HuH-7.5 (cell line): ENCODE measurements at regions not wholly inside any gene's neighbourhood (a gene's known extent, or its start where the extent isn't known, plus 50 kb on each side); places are given as distances from the start of the nearest gene placed in this dataset.

Experiments used
- DNase-seq: peaks from one replicate; pipeline ENCODE4 v3.0.0; 2011; ENCODE audit warnings: low spot score

DNA sequence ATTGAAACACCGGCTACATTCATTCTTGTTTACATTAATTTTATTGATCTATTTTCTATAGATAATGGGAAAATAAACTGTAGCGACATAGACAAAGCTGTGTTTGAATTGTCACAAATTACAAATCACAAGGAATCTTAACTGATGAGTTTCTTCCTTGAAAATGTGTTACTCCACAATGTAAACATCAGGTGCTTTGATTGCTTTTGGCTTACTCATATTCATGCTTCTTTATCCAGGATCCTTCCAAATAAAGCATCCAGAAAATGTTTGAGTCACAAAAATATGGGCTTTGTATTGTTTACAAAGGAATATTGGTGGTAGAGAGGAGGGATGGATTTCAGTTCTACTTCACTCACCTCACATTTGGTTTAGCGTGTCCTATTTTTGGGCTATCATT is 64.0 kb downstream of the BMP2 start:
- no peak for DNase-seq

- DNase-seq = no peak
Observed at GRCh38 chr20:6832811-6833210, 65.3 kb downstream of the BMP2 start.

GRCh38 chr20:6835609-6836008 is 68.1 kb downstream of the BMP2 start:
- no peak for DNase-seq

- DNase-seq = no peak
Observed at GRCh38 chr20:6836821-6837374, 69.4 kb downstream of the BMP2 start.

DNA sequence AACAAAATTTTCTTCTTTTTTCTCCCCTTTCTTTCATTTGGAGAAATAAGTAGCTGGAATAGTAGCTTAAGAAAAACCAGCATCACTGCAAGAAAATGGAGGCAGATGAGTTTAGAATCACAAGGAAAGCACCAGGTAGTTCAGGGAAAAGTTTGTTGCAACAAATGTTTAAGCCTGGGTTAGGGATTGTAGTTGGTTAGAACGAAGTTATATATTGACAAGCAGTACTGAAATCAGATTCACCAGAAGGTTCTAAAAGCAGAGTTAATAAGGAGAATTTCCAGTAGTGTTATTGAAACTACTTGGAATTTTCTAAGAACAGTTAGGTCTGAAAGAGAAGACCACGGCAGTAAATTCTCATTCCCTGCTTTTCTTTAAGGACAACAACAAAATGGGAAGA is 70.2 kb downstream of the BMP2 start:
- no peak for DNase-seq

DNA sequence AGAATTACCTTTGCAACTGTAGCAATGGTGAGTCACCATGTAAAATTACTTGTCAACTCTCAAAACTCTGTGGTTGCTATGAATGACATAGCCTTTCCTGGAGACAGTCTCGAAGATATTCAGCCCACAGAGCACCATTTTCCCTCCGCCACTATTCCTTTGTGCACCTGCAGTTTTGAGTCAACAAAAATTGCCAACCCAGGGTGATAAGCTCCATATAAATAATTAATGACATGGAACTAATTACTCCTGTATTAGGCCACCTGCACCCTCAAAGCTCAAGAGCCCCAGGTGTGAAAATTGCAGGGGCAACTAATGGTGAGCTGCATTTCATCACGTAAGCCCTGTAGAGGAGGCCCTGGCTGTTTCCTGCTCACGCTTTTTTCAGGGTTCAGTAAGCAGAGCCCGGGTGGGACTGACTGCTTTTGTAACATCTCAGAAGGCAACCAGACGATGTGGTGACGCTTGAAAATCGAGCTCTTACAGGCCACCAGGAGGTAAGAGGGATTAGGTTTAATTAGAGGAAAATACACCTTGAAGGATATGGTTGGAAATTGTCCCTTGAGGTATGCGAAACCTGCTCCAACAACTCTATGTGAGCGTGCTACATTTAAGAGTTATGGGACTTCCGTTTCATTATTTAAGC is 70.8 kb downstream of the BMP2 start:
- DNase-seq = no peak

DNA sequence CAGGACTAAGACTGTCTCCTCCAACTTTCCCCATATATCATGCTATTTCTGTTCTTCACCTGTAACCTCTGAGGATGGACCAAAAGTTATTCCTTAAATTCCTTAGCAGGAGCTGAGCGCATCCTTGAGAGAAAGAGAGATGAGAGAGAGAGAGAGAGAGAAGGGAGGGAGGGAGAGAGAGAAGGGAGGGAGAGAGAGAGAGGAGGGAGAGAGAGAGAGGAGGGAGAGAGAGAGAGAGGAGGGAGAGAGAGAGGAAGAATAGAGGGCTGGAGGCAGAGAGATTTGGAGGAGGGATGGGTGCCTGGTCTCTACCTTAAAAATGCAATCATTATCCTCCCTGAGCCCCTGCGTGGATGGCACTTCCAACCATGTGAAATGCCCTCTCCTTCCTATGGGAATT is 73.6 kb downstream of the BMP2 start:
- no peak for DNase-seq

- DNase-seq = peak; percentile 39
Observed at GRCh38 chr20:6845141-6845540, 77.7 kb downstream of the BMP2 start.

DNA sequence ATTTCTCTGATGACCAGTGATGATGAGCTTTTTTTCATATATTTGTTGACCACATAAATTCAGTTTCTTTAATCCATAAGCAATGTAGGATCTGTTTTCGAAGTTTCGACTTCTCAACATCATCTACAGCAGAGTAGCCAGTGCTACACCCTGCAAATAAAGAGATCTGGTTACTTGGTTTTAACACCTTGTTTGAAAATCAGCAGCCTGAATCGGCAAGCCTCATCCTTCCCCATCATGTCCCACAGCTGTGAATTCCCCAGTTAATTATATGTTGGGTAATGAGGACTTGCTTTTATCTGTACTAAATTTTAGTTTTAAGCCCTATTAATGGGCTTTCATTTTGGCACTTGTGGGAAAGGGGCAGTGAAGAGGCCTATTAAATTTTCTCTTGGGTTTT is 80.6 kb downstream of the BMP2 start:
- DNase-seq = no peak

DNA sequence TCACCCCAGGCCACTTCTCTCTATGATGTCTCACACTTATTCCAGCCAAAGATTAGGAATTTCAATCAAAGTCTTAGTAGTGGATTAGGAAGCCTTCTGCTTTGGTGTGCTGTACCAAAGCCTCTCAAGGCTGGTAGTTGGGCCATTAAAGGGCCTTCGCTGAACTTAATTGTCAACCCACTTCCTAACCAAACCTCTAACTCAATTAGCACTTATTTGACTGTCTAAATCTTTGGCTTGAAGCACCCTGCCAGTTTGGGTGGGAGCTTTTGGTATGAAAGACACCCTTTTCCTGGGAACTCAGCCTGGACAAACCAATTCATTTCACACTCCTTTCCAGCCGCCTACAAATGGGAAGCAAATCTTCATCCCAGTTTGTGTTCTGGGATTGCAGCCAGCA is 81.5 kb downstream of the BMP2 start:
- no peak for DNase-seq

- no peak for DNase-seq
Observed at GRCh38 chr20:6851136-6851535, 83.7 kb downstream of the BMP2 start.

GRCh38 chr20:6852478-6852877 is 85.0 kb downstream of the BMP2 start:
- no peak for DNase-seq

DNA sequence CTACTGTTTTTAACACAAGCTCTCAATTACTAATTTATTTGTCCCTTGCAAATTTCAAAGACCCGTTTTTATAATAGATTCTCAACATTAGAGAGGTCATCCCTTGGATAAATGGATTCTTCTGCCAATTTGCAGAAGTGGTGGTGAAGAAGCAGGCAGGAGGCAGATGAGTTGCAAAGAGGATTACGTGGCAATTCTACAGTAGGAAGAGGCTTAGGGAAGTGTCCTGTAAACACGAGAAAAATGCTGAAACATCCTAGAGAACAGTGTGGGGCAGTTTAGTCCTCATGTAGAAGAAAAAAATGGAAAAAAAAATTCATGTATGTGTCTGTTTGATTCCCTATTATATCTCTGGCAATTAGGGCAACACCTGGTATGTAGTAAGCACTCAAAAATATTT is 87.6 kb downstream of the BMP2 start:
- DNase-seq = no peak

- DNase-seq = no peak
Observed at GRCh38 chr20:6855796-6856195, 88.3 kb downstream of the BMP2 start.

- no peak for DNase-seq
Observed at GRCh38 chr20:6857927-6858326, 90.4 kb downstream of the BMP2 start.

DNA sequence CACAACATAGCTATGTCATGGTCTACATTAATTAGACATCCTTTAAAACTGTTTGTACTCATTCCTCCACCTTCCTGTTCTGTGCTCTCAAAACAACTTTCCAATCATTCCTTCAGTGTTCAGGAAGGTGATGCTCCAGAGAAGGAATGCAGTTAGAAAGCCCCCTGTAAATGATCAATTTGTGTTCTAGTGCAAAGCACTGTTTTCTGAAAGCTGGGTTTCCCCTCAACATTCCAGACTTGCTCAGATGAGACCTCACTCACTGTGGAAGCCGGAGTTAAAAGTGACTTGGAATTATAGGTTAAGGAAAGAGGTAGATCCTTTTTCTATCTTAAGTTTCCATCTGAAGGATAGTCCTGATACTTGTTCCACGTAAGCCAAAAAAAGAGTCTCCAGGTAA is 95.9 kb downstream of the BMP2 start:
- DNase-seq = no peak

GRCh38 chr20:6863798-6864201 is 96.3 kb downstream of the BMP2 start:
- no peak for DNase-seq

GRCh38 chr20:6864740-6865139 is 97.3 kb downstream of the BMP2 start:
- no peak for DNase-seq

DNA sequence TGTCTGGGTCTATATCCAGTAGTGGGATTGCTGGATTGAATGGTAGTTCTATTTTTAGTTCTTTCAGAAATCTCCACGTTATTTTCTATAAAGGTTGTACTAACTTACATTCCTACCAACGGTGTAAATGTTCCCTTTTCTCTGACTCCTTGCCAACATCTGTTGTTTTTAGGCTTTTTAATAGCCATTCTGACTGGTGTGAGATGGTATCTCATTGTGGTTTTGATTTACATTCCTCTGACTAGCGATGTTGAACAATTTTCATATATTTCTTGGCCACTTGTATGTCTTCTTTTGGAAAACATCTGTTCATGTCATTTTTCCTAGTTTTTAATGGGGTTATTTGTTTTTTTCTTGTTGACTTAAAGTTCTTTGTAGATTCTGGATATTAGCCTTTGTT is 99.3 kb downstream of the BMP2 start:
- DNase-seq = no peak

GRCh38 chr20:6868861-6869260 is 101.4 kb downstream of the BMP2 start:
- DNase-seq = no peak

DNA sequence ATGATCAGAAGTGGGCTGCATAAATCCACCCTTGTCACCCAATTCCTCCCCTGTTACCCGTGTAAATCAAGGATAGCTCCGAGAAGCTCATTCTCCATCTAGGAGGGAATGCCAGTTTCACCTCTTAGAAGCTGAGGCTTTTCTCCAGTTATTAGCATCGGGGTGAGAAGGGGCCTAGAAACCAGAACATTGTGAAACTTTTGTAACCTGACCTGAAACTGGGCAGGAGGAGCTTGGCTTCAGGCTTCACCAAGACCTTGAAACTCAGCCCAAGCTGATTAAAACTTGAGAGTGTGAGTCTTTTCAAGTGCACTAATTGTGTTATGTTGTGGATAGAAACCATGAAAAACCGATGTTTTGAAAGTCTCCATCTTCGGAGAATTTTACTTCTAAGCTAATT is 103.1 kb downstream of the BMP2 start:
- no peak for DNase-seq

- DNase-seq = no peak
Observed at GRCh38 chr20:6877633-6878032, 110.1 kb downstream of the BMP2 start.

GRCh38 chr20:6882561-6883291 is 115.2 kb downstream of the BMP2 start:
- DNase-seq = no peak

DNA sequence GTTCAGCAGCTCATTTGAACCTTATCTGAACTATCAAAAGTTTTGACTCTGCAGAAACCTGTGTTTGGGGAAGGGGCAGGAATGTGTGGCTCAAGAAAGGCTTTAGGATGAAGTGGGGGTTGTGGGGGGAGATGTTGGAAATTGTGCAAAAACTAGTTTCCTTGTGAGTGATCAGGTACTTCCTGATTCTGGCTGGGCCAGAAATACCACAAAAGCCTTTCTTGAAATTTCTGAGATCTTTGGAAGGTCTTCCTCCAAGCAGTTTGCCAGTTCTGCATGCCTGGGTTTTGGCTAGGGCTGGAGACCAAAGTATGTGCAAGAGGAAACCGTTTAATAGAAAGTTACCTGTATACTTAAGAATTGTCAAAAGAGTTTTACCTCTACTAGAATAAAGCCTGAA is 116.6 kb downstream of the BMP2 start:
- no peak for DNase-seq
